ENCODE measurements at regions not wholly inside any gene's neighbourhood (a gene's known extent, or its start where the extent isn't known, plus 50 kb on each side); places are given as distances from the start of the nearest gene placed in this dataset.

DNA sequence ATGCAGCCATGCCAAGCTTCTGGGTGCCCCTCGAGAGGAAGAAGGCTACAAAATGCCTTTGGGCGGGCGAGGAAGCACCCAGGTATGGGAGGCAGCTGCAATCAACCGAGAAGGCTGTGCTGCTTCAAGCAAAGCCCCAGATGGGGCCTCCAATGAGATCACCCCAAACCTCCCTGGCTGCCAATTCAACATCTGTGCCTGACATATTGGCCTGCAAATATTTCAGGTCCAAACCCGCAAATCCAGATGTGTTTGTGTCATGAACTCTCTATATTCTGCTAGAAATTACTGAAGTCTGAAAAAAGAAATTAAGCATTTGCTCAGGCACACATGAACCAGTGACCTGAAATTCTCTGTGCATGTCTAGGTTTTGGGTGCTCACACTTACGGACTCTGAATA is 78.8 kb upstream of the RCN1 start:
- no peak for DNase-seq (ENCODE audit: low read depth)
- H3K4me3 ChIP-seq (ENCODE audit: low read depth, low read length) = no peak overlapping the region
- TF ChIP-seq, protein P1, sequence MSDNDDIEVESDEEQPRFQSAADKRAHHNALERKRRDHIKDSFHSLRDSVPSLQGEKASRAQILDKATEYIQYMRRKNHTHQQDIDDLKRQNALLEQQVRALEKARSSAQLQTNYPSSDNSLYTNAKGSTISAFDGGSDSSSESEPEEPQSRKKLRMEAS (IDR thresholded peaks at IDR 0.05; ENCODE audit: low read depth, low read length) = no peak
- TF ChIP-seq POLR2A (IDR thresholded peaks at IDR 0.05; ENCODE audit: extremely low read depth, insufficient read length) (no peak), MYC (IDR thresholded peaks at IDR 0.05; ENCODE audit: low read depth, low read length) (no peak)
- TF ChIP-seq, protein P2, sequence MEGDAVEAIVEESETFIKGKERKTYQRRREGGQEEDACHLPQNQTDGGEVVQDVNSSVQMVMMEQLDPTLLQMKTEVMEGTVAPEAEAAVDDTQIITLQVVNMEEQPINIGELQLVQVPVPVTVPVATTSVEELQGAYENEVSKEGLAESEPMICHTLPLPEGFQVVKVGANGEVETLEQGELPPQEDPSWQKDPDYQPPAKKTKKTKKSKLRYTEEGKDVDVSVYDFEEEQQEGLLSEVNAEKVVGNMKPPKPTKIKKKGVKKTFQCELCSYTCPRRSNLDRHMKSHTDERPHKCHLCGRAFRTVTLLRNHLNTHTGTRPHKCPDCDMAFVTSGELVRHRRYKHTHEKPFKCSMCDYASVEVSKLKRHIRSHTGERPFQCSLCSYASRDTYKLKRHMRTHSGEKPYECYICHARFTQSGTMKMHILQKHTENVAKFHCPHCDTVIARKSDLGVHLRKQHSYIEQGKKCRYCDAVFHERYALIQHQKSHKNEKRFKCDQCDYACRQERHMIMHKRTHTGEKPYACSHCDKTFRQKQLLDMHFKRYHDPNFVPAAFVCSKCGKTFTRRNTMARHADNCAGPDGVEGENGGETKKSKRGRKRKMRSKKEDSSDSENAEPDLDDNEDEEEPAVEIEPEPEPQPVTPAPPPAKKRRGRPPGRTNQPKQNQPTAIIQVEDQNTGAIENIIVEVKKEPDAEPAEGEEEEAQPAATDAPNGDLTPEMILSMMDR (IDR thresholded peaks at IDR 0.05; ENCODE audit: low read depth, low read length) = no peak

DNA sequence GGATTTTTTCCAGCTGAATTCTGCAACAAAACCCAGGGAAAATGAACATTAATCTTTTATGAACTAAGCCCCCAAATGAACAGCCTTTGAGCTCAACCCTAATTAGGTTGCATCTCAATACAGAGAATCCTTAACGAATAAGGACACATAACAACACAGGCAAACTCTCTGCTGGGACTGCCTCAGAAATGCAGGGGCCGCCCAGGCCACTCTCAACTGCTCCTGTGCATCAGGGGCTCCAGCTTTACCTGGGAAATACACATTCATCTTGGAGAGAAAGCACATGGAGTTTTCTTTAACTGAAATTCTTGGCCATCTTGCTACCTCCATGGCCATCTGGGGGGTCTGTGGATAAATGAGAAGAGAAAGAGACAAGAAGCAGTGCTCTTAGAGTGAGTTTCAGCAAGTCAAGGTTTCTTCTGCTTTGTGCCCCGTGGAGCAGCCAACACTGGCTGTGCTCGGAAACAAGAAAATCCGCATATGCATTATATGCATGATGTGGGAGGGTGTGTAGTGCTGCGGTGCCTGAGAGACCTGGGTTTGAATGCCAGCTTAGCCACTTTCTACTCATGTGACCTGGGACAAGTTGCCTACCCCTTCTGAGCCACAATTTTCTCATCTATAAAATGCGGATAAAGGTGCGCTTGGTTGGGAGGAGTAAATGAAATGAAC is 81.9 kb upstream of the RCN1 start:
- H3K4me3 ChIP-seq (ENCODE audit: low read depth, low read length) = no peak overlapping the region
- no peak for TF ChIP-seq MYC (IDR thresholded peaks at IDR 0.05; ENCODE audit: low read depth, low read length)
- TF ChIP-seq, protein P2 (IDR thresholded peaks at IDR 0.05; ENCODE audit: low read depth, low read length) = no peak
- no peak for TF ChIP-seq POLR2A (IDR thresholded peaks at IDR 0.05; ENCODE audit: extremely low read depth, insufficient read length)
- no peak for DNase-seq (ENCODE audit: low read depth)

DNA sequence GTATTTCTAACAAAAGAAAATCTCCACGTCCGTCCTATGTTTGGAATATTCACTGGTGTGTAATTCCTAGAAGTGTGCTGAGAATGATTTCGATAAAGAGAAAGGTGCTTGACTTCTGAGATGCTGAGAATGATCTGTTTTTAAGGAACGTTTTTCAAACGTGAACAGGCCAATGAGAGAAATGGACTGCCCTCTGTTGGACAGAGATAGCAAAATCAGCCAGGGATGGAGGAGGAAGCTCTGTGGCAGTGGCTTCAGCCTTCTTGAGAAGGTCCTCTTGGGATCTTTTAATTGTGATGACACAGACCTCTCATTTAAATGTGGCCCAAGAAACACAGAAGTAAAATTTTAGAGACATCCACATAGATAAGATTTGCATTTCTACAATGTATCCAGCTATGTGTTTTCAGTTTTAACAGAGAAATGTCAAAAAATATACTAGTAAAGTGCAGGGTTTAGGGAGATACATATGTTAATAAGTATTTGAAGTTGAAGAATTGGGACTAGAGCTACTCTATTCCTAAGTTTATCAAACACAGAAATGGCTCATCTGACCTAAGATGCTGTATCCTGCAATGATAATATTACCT is 84.0 kb upstream of the RCN1 start:
- TF ChIP-seq, protein P1 (IDR thresholded peaks at IDR 0.05; ENCODE audit: low read depth, low read length) = no peak
- TF ChIP-seq, protein P2 (IDR thresholded peaks at IDR 0.05; ENCODE audit: low read depth, low read length) = peak; percentile 76
- H3K4me3 ChIP-seq (ENCODE audit: low read depth, low read length) = no peak overlapping the region
- peak; percentile 88 for DNase-seq (ENCODE audit: low read depth)

DNA sequence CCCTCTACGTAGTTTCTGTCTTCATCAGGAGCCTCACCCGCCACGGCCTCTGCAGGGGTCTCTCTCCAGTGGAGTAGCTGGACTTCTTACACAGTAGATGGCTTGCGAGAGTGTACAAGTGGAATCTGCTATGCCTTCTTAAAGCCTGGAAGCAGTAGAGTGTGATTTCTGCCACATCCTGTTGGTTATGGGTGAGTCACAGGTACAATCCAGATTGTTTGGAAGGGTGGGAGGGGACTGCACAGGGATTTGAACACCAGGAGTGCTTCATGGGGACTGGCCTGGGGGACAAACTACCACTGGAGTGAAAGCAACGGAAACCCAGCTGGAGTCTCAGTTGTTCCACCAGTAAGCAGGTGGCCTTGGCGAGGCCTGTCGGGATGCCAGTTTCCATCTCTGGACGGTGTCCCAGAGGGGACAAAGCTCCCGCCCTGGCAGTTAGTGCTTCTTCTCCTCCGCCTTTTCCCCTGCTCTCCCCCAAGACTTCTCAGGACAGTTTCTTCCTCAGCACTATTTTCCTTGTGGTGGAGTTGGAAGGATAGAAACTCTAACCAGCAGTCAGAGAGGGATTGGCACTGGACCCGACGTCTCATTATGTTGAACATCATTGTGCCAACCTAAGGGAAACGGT is 85.0 kb upstream of the RCN1 start:
- no peak overlapping the region for H3K4me3 ChIP-seq (ENCODE audit: low read depth, low read length)
- TF ChIP-seq MYC (IDR thresholded peaks at IDR 0.05; ENCODE audit: low read depth, low read length) (no peak), POLR2A (IDR thresholded peaks at IDR 0.05; ENCODE audit: extremely low read depth, insufficient read length) (no peak)
- TF ChIP-seq, protein P2 (IDR thresholded peaks at IDR 0.05; ENCODE audit: low read depth, low read length) = no peak
- TF ChIP-seq, protein P1 (IDR thresholded peaks at IDR 0.05; ENCODE audit: low read depth, low read length) = no peak
- DNase-seq (ENCODE audit: low read depth) = no peak

DNA sequence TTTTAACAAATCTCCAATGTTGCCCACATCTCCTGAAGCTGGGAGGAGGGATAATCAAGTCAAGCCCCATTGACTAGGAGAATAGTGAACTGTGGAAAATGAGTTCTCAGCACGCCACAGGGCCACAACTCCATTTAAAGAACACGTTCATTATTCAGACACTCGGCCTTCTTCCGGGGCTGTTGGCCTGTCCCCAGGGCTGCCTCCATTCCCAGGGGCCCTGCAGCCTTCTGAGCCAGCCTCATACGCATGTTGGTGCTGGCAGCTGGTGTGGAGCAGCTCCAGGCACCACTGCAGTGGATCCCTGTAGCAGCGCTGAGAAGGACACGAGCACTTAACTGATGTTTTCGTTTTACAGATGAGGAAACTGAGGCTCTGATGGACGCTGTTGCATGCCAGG is 87.5 kb upstream of the RCN1 start:
- H3K4me3 ChIP-seq (ENCODE audit: low read depth, low read length) = no peak overlapping the region
- no peak for DNase-seq (ENCODE audit: low read depth)
- no peak for TF ChIP-seq MYC (IDR thresholded peaks at IDR 0.05; ENCODE audit: low read depth, low read length)
- TF ChIP-seq, protein P1 (IDR thresholded peaks at IDR 0.05; ENCODE audit: low read depth, low read length) = no peak

DNA sequence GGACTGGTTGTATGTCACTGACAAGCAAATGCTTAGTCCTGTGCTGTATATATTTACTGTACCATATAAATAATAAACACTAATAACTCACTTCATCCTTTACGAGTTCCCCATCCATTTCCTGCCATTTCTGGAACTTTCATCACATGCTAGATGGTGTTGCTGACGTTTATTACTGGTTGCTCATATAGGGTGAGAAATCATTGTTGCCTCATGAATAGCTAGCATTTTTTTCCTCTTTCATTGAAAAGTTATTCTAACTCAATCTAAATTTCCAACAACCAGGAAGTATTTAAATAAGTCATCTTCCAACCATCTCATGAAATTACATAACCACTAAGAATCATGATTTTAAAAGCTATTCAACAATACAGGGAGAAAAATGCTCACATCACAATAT is 88.6 kb upstream of the RCN1 start:
- DNase-seq (ENCODE audit: low read depth) = no peak
- no peak overlapping the region for H3K4me3 ChIP-seq (ENCODE audit: low read depth, low read length)
- TF ChIP-seq MYC (IDR thresholded peaks at IDR 0.05; ENCODE audit: low read depth, low read length) = no peak
- TF ChIP-seq POLR2A (IDR thresholded peaks at IDR 0.05; ENCODE audit: extremely low read depth, insufficient read length) = no peak
- TF ChIP-seq, protein P1 (IDR thresholded peaks at IDR 0.05; ENCODE audit: low read depth, low read length) = no peak
- TF ChIP-seq, protein P2 (IDR thresholded peaks at IDR 0.05; ENCODE audit: low read depth, low read length) = no peak

Measured in NB4 (cell line).